Neural progenitor cell (in vitro differentiated cells): ENCODE measurements at regions not wholly inside any gene's neighbourhood (a gene's known extent, or its start where the extent isn't known, plus 50 kb on each side); places are given as distances from the start of the nearest gene placed in this dataset.

Experiments
- EZH2 ChIP-seq: fragments of 200-600 bp; sonication (generic); IDR thresholded peaks from 2 replicates; pipeline ENCODE4 v1.6.1; 2017; ENCODE audit warnings: antibody characterized with exemption, mild to moderate bottlenecking, moderate library complexity
- EZH2phosphoT487 ChIP-seq: fragments of 200-600 bp; sonication (generic); IDR thresholded peaks from 2 replicates; pipeline ENCODE4 v1.6.1; 2017; ENCODE audit warnings: antibody characterized with exemption
- TF ChIP-seq, protein P1 (sequence below): fragments of 200-600 bp; sonication (generic); IDR thresholded peaks from 2 replicates; pipeline ENCODE4 v1.5.1; 2017; ENCODE audit warnings: antibody characterized with exemption, mild to moderate bottlenecking

DNA sequence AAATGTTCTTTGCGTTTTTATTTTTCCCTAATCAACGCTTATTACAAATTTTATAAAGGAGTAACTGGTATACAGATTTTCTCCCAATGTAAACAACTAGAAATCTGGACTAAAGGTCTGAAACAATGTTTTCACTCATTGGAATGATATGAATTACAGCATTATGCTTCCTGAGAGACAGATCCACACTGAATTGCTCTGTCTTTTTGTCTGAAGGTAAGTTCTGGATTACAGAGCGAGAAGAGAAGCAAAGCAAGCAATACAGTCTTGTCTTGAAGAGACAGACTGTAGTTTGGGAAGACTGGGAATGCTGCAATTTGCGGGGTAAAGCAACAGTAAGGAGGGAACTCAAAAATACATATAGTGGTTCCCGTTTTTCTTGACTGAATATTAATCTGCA lies 262.2 kb upstream of the PABPC4L start:
- TF ChIP-seq, protein P1, sequence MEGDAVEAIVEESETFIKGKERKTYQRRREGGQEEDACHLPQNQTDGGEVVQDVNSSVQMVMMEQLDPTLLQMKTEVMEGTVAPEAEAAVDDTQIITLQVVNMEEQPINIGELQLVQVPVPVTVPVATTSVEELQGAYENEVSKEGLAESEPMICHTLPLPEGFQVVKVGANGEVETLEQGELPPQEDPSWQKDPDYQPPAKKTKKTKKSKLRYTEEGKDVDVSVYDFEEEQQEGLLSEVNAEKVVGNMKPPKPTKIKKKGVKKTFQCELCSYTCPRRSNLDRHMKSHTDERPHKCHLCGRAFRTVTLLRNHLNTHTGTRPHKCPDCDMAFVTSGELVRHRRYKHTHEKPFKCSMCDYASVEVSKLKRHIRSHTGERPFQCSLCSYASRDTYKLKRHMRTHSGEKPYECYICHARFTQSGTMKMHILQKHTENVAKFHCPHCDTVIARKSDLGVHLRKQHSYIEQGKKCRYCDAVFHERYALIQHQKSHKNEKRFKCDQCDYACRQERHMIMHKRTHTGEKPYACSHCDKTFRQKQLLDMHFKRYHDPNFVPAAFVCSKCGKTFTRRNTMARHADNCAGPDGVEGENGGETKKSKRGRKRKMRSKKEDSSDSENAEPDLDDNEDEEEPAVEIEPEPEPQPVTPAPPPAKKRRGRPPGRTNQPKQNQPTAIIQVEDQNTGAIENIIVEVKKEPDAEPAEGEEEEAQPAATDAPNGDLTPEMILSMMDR = no peak
- no peak for TF ChIP-seq EZH2
- TF ChIP-seq EZH2phosphoT487 = no peak
